A549 (cell line): ENCODE measurements at regions not wholly inside any gene's neighbourhood (a gene's known extent, or its start where the extent isn't known, plus 50 kb on each side); places are given as distances from the start of the nearest gene placed in this dataset.

Source experiments
- ATAC-seq, 2 experiments: fragments of 200-7000 bp in 1 of 2; fragments of >200 bp in 1 of 2; cut with Nextera tagmentation in 1 of 2; cut with Tn5 transposase in 1 of 2; 3 replicates each; pipeline versions ENCODE4 v1.8.0 to v1.9.1; 2018 to 2020; ENCODE audit warnings: mild to moderate bottlenecking in 1 of 2, moderate library complexity in 1 of 2
- CTCF ChIA-PET: fragments of 300-600 bp; sonication (Branson Sonifier 250); formaldehyde crosslinking; extraction: SDS; loops from one replicate; lab custom pipeline; 2021; ENCODE audit warnings: antibody characterized with exemption, inconsistent platforms; lab: Yijun Ruan, JAX
- POLR2A ChIA-PET: fragments of 350-600 bp; formaldehyde crosslinking; extraction: SDS; loops from one replicate; lab custom pipeline; 2021; ENCODE audit warnings: antibody characterized with exemption, inconsistent platforms; lab: Yijun Ruan, JAX
- DNase-seq, 2 experiments: peaks; one replicate each; pipeline versions ENCODE4 v3.0.0 to v3.0.0-alpha.2; 2011 to 2016; ENCODE audit warnings: low read depth in 1 of 2, low spot score in 1 of 2
- FAIRE-seq: peaks from 2 replicates; lab custom pipeline; 2011; peaks lifted over from hg19 to GRCh38; lab: Jason Lieb, UNC
- H3K27ac ChIP-seq, 2 experiments: fragments of >200 bp; sonication (Bioruptor Twin); formaldehyde crosslinking; 3 replicates each; pipeline ENCODE4 v1.5.1; 2016 to 2017
- H3K4me1 ChIP-seq: fragments of >200 bp; sonication (Bioruptor Twin); formaldehyde crosslinking; 3 replicates; pipeline ENCODE4 v1.6.1; 2016
- H3K4me2 ChIP-seq: fragments of >200 bp; sonication (Bioruptor Twin); formaldehyde crosslinking; 3 replicates; pipeline ENCODE4 v1.6.1; 2016
- H3K4me3 ChIP-seq: fragments of >200 bp; sonication (Bioruptor Twin); formaldehyde crosslinking; 3 replicates; pipeline ENCODE4 v1.5.1; 2016
- H3K9me3 ChIP-seq: fragments of >200 bp; sonication (Bioruptor Twin); formaldehyde crosslinking; 3 replicates; pipeline ENCODE4 v1.6.1; 2016
- CBX2 ChIP-seq: fragments of 200-600 bp; sonication (generic); IDR thresholded peaks from 2 replicates; pipeline ENCODE4 v1.6.1; 2016; ENCODE audit warnings: low read depth, mild to moderate bottlenecking, borderline replicate concordance
- CBX8 ChIP-seq: fragments of 200-600 bp; sonication (generic); IDR thresholded peaks from 2 replicates; pipeline ENCODE4 v1.6.1; 2016
- CEBPB ChIP-seq, 2 experiments: fragments of >200 bp in 1 of 2; sonication (Bioruptor Twin) in 1 of 2; formaldehyde crosslinking in 1 of 2; IDR thresholded peaks; 2 replicates each; pipeline ENCODE4 v1.6.1; 2012 to 2016
- CHD2 ChIP-seq: fragments of 150-350 bp; IDR thresholded peaks from 2 replicates; pipeline ENCODE4 v1.6.1; 2014; ENCODE audit warnings: low read length; ENCODE audit not compliant: partially characterized antibody
- CHD4 ChIP-seq: fragments of 200-600 bp; sonication (generic); IDR thresholded peaks from 2 replicates; pipeline ENCODE4 v1.6.1; 2016; ENCODE audit warnings: antibody characterized with exemption, mild to moderate bottlenecking, borderline replicate concordance
- EHF ChIP-seq: fragments of 250-450 bp; sonication (Bioruptor Pico); IDR thresholded peaks from 2 replicates; pipeline ENCODE4 v1.5.0; 2020; ENCODE audit warnings: mild to moderate bottlenecking
- EP300 ChIP-seq, 2 experiments: fragments of >200 bp; sonication (Bioruptor Twin); formaldehyde crosslinking; IDR thresholded peaks; 2 replicates in 1 of 2; 3 replicates in 1 of 2; pipeline ENCODE4 v1.6.1; 2016 to 2017
- FOSB ChIP-seq: fragments of 250-450 bp; sonication (Bioruptor Pico); IDR thresholded peaks from 2 replicates; pipeline ENCODE4 v1.5.0; 2020; ENCODE audit warnings: mild to moderate bottlenecking, moderate library complexity
- FOXS1 ChIP-seq: fragments of 250-450 bp; sonication (Bioruptor Pico); IDR thresholded peaks from 2 replicates; pipeline ENCODE4 v1.5.0; 2020; ENCODE audit warnings: mild to moderate bottlenecking, moderate library complexity
- GATA3 ChIP-seq: IDR thresholded peaks from 2 replicates; pipeline ENCODE4 v1.6.1; 2012; ENCODE audit warnings: borderline replicate concordance
- HOXA7 ChIP-seq: fragments of 250-450 bp; sonication (Bioruptor Pico); IDR thresholded peaks from 2 replicates; pipeline ENCODE4 v1.5.0; 2020; ENCODE audit warnings: mild to moderate bottlenecking, moderate library complexity
- HOXB13 ChIP-seq: fragments of 250-450 bp; sonication (Bioruptor Pico); IDR thresholded peaks from 2 replicates; pipeline ENCODE4 v1.5.0; 2020; ENCODE audit warnings: low read depth, mild to moderate bottlenecking, moderate library complexity
- KDM1A ChIP-seq: fragments of 200-600 bp; sonication (generic); IDR thresholded peaks from 2 replicates; pipeline ENCODE4 v1.6.1; 2016; ENCODE audit warnings: low read depth, mild to moderate bottlenecking
- MAFK ChIP-seq: fragments of 450-650 bp; IDR thresholded peaks from 2 replicates; pipeline ENCODE4 v1.6.1; 2014; ENCODE audit not compliant: partially characterized antibody
- NR3C1 ChIP-seq: fragments of >200 bp; sonication (Bioruptor Twin); formaldehyde crosslinking; IDR thresholded peaks from 3 replicates; pipeline ENCODE4 v1.6.1; 2017
- PHF8 ChIP-seq: fragments of 200-600 bp; sonication (generic); IDR thresholded peaks from 2 replicates; pipeline ENCODE4 v1.6.1; 2016; ENCODE audit warnings: low read depth, mild to moderate bottlenecking, antibody characterized with exemption, moderate library complexity, borderline replicate concordance
- POLR2A ChIP-seq: IDR thresholded peaks from 2 replicates; pipeline ENCODE4 v1.6.1; 2012; ENCODE audit warnings: mild to moderate bottlenecking, low read length
- RAD21 ChIP-seq, 2 experiments: fragments of >200 bp in 1 of 2; sonication (Bioruptor Twin) in 1 of 2; formaldehyde crosslinking in 1 of 2; IDR thresholded peaks in 1 of 2; conservative IDR thresholded peaks in 1 of 2; 2 replicates in 1 of 2; 3 replicates in 1 of 2; pipeline ENCODE4 v1.6.1; 2012 to 2018; ENCODE audit warnings: inconsistent platforms in 1 of 2
- RARB ChIP-seq: fragments of 250-450 bp; sonication (Bioruptor Pico); IDR thresholded peaks from 2 replicates; pipeline ENCODE4 v1.8.0; 2021; ENCODE audit warnings: mild to moderate bottlenecking, moderate library complexity
- RFX5 ChIP-seq: fragments of 450-650 bp; IDR thresholded peaks from 2 replicates; pipeline ENCODE4 v1.7.1; 2014; ENCODE audit warnings: antibody characterized with exemption, mild to moderate bottlenecking, moderate library complexity
- RNF2 ChIP-seq: fragments of 200-600 bp; sonication (generic); IDR thresholded peaks from 2 replicates; pipeline ENCODE4 v1.6.1; 2016; ENCODE audit warnings: low read depth, mild to moderate bottlenecking, antibody characterized with exemption, moderate library complexity, borderline replicate concordance
- SMC3 ChIP-seq: fragments of >200 bp; sonication (Bioruptor Twin); formaldehyde crosslinking; IDR thresholded peaks from 3 replicates; pipeline ENCODE4 v1.6.1; 2018; ENCODE audit warnings: inconsistent platforms
- SREBF2 ChIP-seq: fragments of 450-650 bp; IDR thresholded peaks from 2 replicates; pipeline ENCODE4 v1.6.1; 2014; ENCODE audit warnings: mild to moderate bottlenecking, moderate library complexity
- WGBS: methylation state at CpG from one replicate; pipeline ENCODE4 v1.1.6; 2017; ENCODE audit errors: missing lambda C conversion rate; 5-methylcytosine and 5-hydroxymethylcytosine counted together
- TF ChIP-seq, protein P1 (sequence below): fragments of >200 bp; sonication (Bioruptor Twin); formaldehyde crosslinking; IDR thresholded peaks from 3 replicates; pipeline ENCODE4 v1.5.1; 2016
- TF ChIP-seq, protein P2 (sequence below): IDR thresholded peaks from 2 replicates; pipeline ENCODE4 v1.6.1; 2012
- TF ChIP-seq, protein P3 (sequence below): IDR thresholded peaks from 2 replicates; pipeline ENCODE4 v1.6.1; 2012

DNA sequence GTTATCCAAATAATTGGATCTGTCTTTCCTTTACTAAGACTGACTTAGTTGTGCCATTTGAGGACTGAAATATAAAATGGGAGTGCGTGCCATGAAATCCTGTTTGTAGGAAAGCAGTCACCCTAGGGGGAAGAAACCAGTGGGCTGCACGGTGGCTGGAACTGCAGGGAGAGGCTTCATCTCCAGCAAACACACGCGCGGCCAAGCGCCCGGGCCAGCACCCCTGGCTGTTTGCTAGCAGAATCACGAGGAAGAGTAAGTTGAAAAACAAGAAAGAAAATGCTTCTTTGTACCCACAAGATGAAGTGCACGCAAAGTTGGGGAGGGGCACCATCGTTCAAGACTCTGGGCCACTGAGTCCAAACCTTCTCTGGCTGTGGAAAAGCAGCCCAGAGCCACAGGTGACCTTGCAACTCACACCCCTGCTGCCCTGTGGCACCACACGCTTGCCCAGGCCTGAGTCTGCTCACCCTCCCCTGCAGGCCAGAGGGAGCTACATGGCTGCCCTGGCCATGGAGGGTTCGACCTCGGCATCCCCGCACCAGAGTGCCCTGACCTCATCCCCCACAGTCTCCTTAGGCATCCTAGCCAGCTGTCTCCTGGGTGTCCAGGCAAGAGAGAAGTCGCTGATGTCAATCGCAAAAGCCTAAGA is 55.2 kb downstream of the IRX2 start:
- ATAC-seq (no peak), FAIRE-seq (no peak), DNase-seq (no peak)
- POLR2A ChIA-PET: no interaction called here
- no peak overlapping the region for H3K4me2 ChIP-seq
- no peak overlapping the region for H3K27ac ChIP-seq
- 44% methylated on average over 15 of the region's 16 CpGs for WGBS
- no peaks in the 10 kb centered on the region for H3K4me1 ChIP-seq
- TF ChIP-seq PHF8: no peak
- no peak for TF ChIP-seq FOXS1 (CRISPR knock-in tag)
- TF ChIP-seq HOXA7 (CRISPR knock-in tag): no peak
- TF ChIP-seq CHD2: no peak
- TF ChIP-seq, protein P1, sequence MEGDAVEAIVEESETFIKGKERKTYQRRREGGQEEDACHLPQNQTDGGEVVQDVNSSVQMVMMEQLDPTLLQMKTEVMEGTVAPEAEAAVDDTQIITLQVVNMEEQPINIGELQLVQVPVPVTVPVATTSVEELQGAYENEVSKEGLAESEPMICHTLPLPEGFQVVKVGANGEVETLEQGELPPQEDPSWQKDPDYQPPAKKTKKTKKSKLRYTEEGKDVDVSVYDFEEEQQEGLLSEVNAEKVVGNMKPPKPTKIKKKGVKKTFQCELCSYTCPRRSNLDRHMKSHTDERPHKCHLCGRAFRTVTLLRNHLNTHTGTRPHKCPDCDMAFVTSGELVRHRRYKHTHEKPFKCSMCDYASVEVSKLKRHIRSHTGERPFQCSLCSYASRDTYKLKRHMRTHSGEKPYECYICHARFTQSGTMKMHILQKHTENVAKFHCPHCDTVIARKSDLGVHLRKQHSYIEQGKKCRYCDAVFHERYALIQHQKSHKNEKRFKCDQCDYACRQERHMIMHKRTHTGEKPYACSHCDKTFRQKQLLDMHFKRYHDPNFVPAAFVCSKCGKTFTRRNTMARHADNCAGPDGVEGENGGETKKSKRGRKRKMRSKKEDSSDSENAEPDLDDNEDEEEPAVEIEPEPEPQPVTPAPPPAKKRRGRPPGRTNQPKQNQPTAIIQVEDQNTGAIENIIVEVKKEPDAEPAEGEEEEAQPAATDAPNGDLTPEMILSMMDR: no peak
- TF ChIP-seq CEBPB (IDR thresholded peaks at IDR 0.05): no peak
- no peak for TF ChIP-seq EHF
- TF ChIP-seq, protein P2, sequence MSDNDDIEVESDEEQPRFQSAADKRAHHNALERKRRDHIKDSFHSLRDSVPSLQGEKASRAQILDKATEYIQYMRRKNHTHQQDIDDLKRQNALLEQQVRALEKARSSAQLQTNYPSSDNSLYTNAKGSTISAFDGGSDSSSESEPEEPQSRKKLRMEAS: no peak
- TF ChIP-seq NR3C1: no peak
- no peak for TF ChIP-seq RARB (CRISPR knock-in tag)
- TF ChIP-seq SREBF2: no peak
- H3K4me3 ChIP-seq: no peak overlapping the region
- CTCF ChIA-PET: no interaction called here
- no peaks in the 10 kb centered on the region for H3K9me3 ChIP-seq

DNA sequence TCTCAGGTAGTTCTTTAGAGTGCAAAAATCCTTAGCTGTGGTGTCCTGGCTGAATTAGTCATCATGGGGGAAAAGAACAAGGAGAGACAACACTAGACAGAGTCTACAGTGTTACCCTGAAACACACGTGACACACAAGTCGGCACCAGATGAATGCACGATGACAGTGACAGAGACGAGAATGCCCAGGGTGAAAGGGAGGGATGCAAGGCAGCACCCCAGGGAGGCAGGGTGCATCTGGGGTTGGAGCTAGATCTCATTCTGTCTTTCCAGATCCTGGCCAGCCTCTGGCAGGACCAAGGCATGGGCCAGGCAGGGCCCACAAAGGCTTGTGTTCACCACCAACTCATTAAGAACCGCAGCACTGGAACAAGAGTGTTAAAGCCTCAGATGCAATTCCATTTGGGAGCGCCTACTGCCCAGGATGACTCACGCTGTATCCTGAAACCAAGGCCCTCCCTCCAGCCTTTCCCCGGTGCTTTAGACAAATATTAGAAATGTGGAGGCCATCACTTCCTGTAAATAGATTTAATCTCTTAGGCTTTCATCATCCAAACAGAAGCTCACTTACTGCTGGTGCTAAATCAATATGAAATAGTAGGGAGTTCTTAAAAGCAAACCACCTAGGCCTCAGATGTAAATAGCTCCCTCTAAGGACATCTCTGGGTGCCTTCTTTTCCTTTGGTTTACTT is 56.1 kb downstream of the IRX2 start:
- H3K4me3 ChIP-seq: no peak overlapping the region
- ChIA-PET CTCF (interaction anchor here (1.0 kb wide), 1 partner anchor 19 kb away, joined by 3 read pairs; no protein-coding TSS in a partner anchor), POLR2A (no interaction called here)
- ATAC-seq (no peak), FAIRE-seq (no peak), DNase-seq (no peak)
- no peak overlapping the region for H3K27ac ChIP-seq
- H3K4me1 ChIP-seq: no peaks in the 10 kb centered on the region
- H3K9me3 ChIP-seq: no peaks in the 10 kb centered on the region
- no peak overlapping the region for H3K4me2 ChIP-seq
- no peak for TF ChIP-seq POLR2A
- no peak for TF ChIP-seq RARB (CRISPR knock-in tag)
- no peak for TF ChIP-seq RAD21 (conservative IDR thresholded peaks at IDR 0.05 in 1 of 2, IDR thresholded peaks at IDR 0.05 in 1 of 2)
- no peak for TF ChIP-seq KDM1A
- TF ChIP-seq FOSB (CRISPR knock-in tag): no peak
- TF ChIP-seq RFX5: no peak
- no peak for TF ChIP-seq MAFK
- no peak for TF ChIP-seq HOXB13 (CRISPR knock-in tag)
- TF ChIP-seq CHD4: no peak
- no peak for TF ChIP-seq RNF2
- TF ChIP-seq, protein P3, sequence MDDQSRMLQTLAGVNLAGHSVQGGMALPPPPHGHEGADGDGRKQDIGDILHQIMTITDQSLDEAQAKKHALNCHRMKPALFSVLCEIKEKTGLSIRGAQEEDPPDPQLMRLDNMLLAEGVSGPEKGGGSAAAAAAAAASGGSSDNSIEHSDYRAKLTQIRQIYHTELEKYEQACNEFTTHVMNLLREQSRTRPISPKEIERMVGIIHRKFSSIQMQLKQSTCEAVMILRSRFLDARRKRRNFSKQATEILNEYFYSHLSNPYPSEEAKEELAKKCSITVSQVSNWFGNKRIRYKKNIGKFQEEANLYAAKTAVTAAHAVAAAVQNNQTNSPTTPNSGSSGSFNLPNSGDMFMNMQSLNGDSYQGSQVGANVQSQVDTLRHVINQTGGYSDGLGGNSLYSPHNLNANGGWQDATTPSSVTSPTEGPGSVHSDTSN: no peak
- TF ChIP-seq EHF: no peak
- no peak for TF ChIP-seq EP300 (IDR thresholded peaks at IDR 0.05)
- TF ChIP-seq SMC3: no peak
- TF ChIP-seq GATA3: no peak
- no peak for TF ChIP-seq CBX2
- TF ChIP-seq CBX8: no peak
- 1% methylated on average over 8 of the region's 8 CpGs for WGBS
